Sigmoid colon (tissue), 4 donors: ENCODE measurements at regions not wholly inside any gene's neighbourhood (a gene's known extent, or its start where the extent isn't known, plus 50 kb on each side); places are given as distances from the start of the nearest gene placed in this dataset.

Experiments used
- CTCF ChIP-seq, 4 experiments: fragments of 450-650 bp in 3 of 4; fragments of 200-600 bp in 1 of 4; IDR thresholded peaks; one replicate each; pipeline ENCODE4 v1.5.1; 2016 to 2019; ENCODE audit warnings: antibody characterized with exemption in 4 of 4, mild to moderate bottlenecking in 3 of 4, moderate library complexity in 2 of 4
- EP300 ChIP-seq, 4 donors: sonication (generic); formaldehyde crosslinking; IDR thresholded peaks; one replicate each; pipeline ENCODE4 v1.6.1; 2017; ENCODE audit warnings: antibody characterized with exemption in 4 of 4
- POLR2A ChIP-seq, 2 donors: fragments of 450-650 bp; IDR thresholded peaks; one replicate each; pipeline ENCODE4 v1.6.1; 2016; ENCODE audit warnings: antibody characterized with exemption in 2 of 2, mild to moderate bottlenecking in 2 of 2, moderate library complexity in 2 of 2
- POLR2AphosphoS5 ChIP-seq, 4 donors: sonication (generic); formaldehyde crosslinking; IDR thresholded peaks; one replicate each; pipeline ENCODE4 v1.6.1; 2017; ENCODE audit warnings: antibody characterized with exemption in 4 of 4

- TF ChIP-seq CTCF (IDR thresholded peaks at IDR 0.05), result no peak
- TF ChIP-seq POLR2A (IDR thresholded peaks at IDR 0.05), result no peak
- TF ChIP-seq EP300 (IDR thresholded peaks at IDR 0.05), result no peak
- no peak for TF ChIP-seq POLR2AphosphoS5 (IDR thresholded peaks at IDR 0.05)
These were observed 1506.8 kb upstream of the WWC1 start for GRCh38 chr5:166784545-166785078.
